Ovary (tissue), 3 donors: ENCODE measurements at regions not wholly inside any gene's neighbourhood (a gene's known extent, or its start where the extent isn't known, plus 50 kb on each side); places are given as distances from the start of the nearest gene placed in this dataset.

Source experiments
- EP300 ChIP-seq: sonication (generic); formaldehyde crosslinking; IDR thresholded peaks from one replicate; pipeline ENCODE4 v1.6.1; 2017; ENCODE audit warnings: antibody characterized with exemption
- TF ChIP-seq, protein P1 (sequence below), 3 donors: fragments of 450-650 bp in 2 of 3; fragments of 200-600 bp in 1 of 3; IDR thresholded peaks; one replicate each; pipeline versions ENCODE4 v1.5.1 to v1.8.0; 2016 to 2022; ENCODE audit warnings: antibody characterized with exemption in 3 of 3, mild to moderate bottlenecking in 1 of 3
- donor health status: DM: no; HTN: no; CAD: no.

DNA sequence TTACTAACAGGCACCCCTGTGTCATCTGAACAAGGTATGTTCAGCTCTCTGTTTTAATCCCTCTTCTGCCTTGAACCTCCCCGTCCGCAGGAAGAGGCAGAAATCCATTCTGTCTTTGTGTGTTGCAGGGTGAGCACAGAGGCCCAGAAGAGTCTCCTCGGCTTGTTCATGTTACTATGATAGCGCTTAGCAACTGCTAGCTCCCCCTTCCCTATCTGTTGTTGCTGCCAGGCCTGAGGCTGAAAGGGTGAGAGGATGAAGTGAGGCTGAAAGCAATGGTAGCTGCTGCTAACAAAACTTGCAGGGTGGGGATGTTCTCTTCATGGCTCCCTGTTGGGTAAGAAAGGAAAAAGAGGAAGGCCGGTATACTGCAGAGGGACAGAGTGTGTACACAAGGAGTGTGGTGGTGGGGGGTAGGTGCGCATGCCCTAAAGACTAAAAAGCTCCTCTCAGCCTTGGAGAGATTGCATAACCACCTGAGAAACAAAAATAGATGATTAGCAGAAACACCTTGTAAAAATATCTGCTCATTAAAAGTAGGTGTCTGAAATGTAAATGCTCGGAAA, 55.2 kb upstream of the CITED2 start:
- TF ChIP-seq, protein P1, sequence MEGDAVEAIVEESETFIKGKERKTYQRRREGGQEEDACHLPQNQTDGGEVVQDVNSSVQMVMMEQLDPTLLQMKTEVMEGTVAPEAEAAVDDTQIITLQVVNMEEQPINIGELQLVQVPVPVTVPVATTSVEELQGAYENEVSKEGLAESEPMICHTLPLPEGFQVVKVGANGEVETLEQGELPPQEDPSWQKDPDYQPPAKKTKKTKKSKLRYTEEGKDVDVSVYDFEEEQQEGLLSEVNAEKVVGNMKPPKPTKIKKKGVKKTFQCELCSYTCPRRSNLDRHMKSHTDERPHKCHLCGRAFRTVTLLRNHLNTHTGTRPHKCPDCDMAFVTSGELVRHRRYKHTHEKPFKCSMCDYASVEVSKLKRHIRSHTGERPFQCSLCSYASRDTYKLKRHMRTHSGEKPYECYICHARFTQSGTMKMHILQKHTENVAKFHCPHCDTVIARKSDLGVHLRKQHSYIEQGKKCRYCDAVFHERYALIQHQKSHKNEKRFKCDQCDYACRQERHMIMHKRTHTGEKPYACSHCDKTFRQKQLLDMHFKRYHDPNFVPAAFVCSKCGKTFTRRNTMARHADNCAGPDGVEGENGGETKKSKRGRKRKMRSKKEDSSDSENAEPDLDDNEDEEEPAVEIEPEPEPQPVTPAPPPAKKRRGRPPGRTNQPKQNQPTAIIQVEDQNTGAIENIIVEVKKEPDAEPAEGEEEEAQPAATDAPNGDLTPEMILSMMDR (IDR thresholded peaks at IDR 0.05): no peak
- TF ChIP-seq EP300: no peak
